Panc1 (cell line): ENCODE measurements at regions not wholly inside any gene's neighbourhood (a gene's known extent, or its start where the extent isn't known, plus 50 kb on each side); places are given as distances from the start of the nearest gene placed in this dataset.

Source experiments
- ATAC-seq: fragments of 200-7000 bp; cut with Tn5 transposase; 2 replicates; pipeline ENCODE4 v1.9.1; 2020; ENCODE audit warnings: mild to moderate bottlenecking, moderate library complexity
- BruUV-seq: library from RNA; stranded (reverse); fragments of 400-500 nt; replicated peaks from 2 replicates; lab custom pipeline; 2021; lab: Mats Ljungman, UMichigan
- CTCF ChIA-PET: fragments of 300-600 bp; sonication (Branson Sonifier 250); formaldehyde crosslinking; loops from one replicate; lab custom pipeline; 2022; ENCODE audit warnings: antibody characterized with exemption; lab: Charles Lee
- POLR2A ChIA-PET: fragments of 300-600 bp; sonication (Branson Sonifier 250); formaldehyde crosslinking; loops from one replicate; lab custom pipeline; 2022; ENCODE audit warnings: antibody characterized with exemption; lab: Charles Lee
- DNase-seq: peaks from one replicate; pipeline ENCODE4 v3.0.0-alpha.2; 2010; ENCODE audit warnings: low read depth, low spot score
- H3K27ac ChIP-seq: 2 replicates; pipeline ENCODE4 v1.5.1; 2011; ENCODE audit warnings: mild to moderate bottlenecking, low read length, inconsistent platforms
- H3K27me3 ChIP-seq: fragments of 200-500 bp; sonication (Bioruptor generic); 2 replicates; pipeline ENCODE4 v1.6.0; 2014; ENCODE audit warnings: low read length, inconsistent platforms; ENCODE audit not compliant: control insufficient read depth, insufficient read depth
- H3K36me3 ChIP-seq: fragments of 200-500 bp; sonication (Bioruptor generic); 2 replicates; pipeline ENCODE4 v1.5.1; 2014; ENCODE audit warnings: inconsistent platforms, mild to moderate bottlenecking, low read length, moderate library complexity; ENCODE audit not compliant: control insufficient read depth, insufficient read depth
- H3K4me1 ChIP-seq: 2 replicates; pipeline ENCODE4 v1.5.1; 2011; ENCODE audit warnings: inconsistent platforms, mild to moderate bottlenecking, low read length, moderate library complexity; ENCODE audit not compliant: control insufficient read depth, insufficient read depth
- H3K4me3 ChIP-seq, 2 experiments: 2 replicates each; pipeline ENCODE4 v1.5.1; 2011 to 2012; ENCODE audit warnings: low read depth in 2 of 2, low read length in 2 of 2, mild to moderate bottlenecking in 2 of 2, inconsistent platforms in 1 of 2, moderate library complexity in 1 of 2
- H3K9me3 ChIP-seq: fragments of 200-500 bp; sonication (Bioruptor generic); 2 replicates; pipeline ENCODE4 v1.5.1; 2014; ENCODE audit warnings: low read depth, mild to moderate bottlenecking, inconsistent platforms, low read length, moderate library complexity; ENCODE audit not compliant: control insufficient read depth, insufficient read depth
- POLR2AphosphoS5 ChIP-seq: IDR thresholded peaks from 2 replicates; pipeline ENCODE4 v1.6.1; 2012; ENCODE audit warnings: mild to moderate bottlenecking, low read depth, low read length, moderate library complexity
- REST ChIP-seq, 2 experiments: IDR thresholded peaks; 2 replicates each; pipeline ENCODE4 v1.6.1; 2011 to 2012; ENCODE audit warnings: low read depth in 2 of 2, control low read depth in 1 of 2, low read length in 1 of 2, mild to moderate bottlenecking in 1 of 2, moderate library complexity in 1 of 2; ENCODE audit not compliant: insufficient read depth in 1 of 2
- SIN3A ChIP-seq: IDR thresholded peaks from 2 replicates; pipeline ENCODE4 v1.6.1; 2012; ENCODE audit warnings: low read depth, mild to moderate bottlenecking, low read length, moderate library complexity, borderline replicate concordance; ENCODE audit not compliant: insufficient read depth
- TCF7L2 ChIP-seq: IDR thresholded peaks from 2 replicates; pipeline ENCODE4 v1.6.1; 2011; ENCODE audit warnings: mild to moderate bottlenecking, low read depth, low read length, inconsistent platforms
- in situ Hi-C: cut with HindIII; loops from 2 replicates; pipeline ENCODE4 v1.10.0; 2016; ENCODE audit warnings: low sequenced_read_pairs, low pct_unique_long_range_greater_than_20kb
- intact Hi-C: fragments of 100-400 bp; cut with micrococcal nuclease; formaldehyde crosslinking; loops from one replicate; pipeline ENCODE4 v1.10.0; 2022; ENCODE audit not compliant: unreplicated experiment
- TF ChIP-seq, protein P1 (sequence below): fragments of 450-650 bp; IDR thresholded peaks from 2 replicates; pipeline ENCODE4 v1.5.1; 2017; ENCODE audit warnings: mild to moderate bottlenecking

DNA sequence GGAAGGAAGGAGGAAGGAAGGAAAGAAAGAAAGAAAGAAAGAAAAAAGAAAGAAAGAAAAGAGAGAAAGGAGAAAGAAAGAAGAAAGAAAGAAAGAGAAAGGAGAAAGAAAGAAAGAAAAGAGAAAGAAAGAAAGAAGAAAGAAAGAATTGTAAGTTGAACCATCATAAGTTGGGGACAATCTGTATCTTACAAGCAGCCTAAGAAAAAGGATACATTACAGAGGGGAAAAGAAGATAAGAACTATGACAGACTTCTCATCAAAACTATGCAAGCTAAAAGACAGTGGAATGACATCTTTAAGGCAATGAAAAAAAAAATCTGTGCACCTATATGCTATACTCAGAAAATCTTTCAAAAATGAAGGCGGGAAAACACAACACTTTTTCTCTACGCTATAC lies 50.3 kb upstream of the SP4 start:
- Histone ChIP-seq H3K27me3 (no peaks in the 10 kb centered on the region), H3K4me1 (no peaks in the 10 kb centered on the region), H3K9me3 (peaks cover 16% of the 10 kb centered on the region), H3K4me3 (no peak overlapping the region), H3K36me3 (no peaks in the 10 kb centered on the region), H3K27ac (no peak overlapping the region)
- DNase-seq: no peak
- intact Hi-C loops (no loop called here), in situ Hi-C loops (no loop called here)
- CTCF ChIA-PET: no interaction called here
- no peak for ATAC-seq
- no TSS peak for BruUV-seq
- POLR2A ChIA-PET: no interaction called here
- TF ChIP-seq REST (IDR thresholded peaks at IDR 0.05; ENCODE audit: insufficient read depth in 1 of 2, low read depth in 2 of 2, low read length in 1 of 2) (no peak), SIN3A (no peak), POLR2AphosphoS5 (no peak), TCF7L2 (no peak)
- TF ChIP-seq, protein P1, sequence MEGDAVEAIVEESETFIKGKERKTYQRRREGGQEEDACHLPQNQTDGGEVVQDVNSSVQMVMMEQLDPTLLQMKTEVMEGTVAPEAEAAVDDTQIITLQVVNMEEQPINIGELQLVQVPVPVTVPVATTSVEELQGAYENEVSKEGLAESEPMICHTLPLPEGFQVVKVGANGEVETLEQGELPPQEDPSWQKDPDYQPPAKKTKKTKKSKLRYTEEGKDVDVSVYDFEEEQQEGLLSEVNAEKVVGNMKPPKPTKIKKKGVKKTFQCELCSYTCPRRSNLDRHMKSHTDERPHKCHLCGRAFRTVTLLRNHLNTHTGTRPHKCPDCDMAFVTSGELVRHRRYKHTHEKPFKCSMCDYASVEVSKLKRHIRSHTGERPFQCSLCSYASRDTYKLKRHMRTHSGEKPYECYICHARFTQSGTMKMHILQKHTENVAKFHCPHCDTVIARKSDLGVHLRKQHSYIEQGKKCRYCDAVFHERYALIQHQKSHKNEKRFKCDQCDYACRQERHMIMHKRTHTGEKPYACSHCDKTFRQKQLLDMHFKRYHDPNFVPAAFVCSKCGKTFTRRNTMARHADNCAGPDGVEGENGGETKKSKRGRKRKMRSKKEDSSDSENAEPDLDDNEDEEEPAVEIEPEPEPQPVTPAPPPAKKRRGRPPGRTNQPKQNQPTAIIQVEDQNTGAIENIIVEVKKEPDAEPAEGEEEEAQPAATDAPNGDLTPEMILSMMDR: no peak
